ENCODE measurements at regions not wholly inside any gene's neighbourhood (a gene's known extent, or its start where the extent isn't known, plus 50 kb on each side); places are given as distances from the start of the nearest gene placed in this dataset.

GRCh38 chr12:115172521-115172920, 488.5 kb upstream of the TBX3 start:
- TF ChIP-seq, protein P1, sequence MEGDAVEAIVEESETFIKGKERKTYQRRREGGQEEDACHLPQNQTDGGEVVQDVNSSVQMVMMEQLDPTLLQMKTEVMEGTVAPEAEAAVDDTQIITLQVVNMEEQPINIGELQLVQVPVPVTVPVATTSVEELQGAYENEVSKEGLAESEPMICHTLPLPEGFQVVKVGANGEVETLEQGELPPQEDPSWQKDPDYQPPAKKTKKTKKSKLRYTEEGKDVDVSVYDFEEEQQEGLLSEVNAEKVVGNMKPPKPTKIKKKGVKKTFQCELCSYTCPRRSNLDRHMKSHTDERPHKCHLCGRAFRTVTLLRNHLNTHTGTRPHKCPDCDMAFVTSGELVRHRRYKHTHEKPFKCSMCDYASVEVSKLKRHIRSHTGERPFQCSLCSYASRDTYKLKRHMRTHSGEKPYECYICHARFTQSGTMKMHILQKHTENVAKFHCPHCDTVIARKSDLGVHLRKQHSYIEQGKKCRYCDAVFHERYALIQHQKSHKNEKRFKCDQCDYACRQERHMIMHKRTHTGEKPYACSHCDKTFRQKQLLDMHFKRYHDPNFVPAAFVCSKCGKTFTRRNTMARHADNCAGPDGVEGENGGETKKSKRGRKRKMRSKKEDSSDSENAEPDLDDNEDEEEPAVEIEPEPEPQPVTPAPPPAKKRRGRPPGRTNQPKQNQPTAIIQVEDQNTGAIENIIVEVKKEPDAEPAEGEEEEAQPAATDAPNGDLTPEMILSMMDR (IDR thresholded peaks at IDR 0.05; ENCODE audit: low read length, missing control alignments): no peak
- no peak overlapping the region for H3K4me3 ChIP-seq (replicated peaks; ENCODE audit: low read depth, low read length)
- peak; percentile 20 for DNase-seq (ENCODE audit: low read depth)

DNA sequence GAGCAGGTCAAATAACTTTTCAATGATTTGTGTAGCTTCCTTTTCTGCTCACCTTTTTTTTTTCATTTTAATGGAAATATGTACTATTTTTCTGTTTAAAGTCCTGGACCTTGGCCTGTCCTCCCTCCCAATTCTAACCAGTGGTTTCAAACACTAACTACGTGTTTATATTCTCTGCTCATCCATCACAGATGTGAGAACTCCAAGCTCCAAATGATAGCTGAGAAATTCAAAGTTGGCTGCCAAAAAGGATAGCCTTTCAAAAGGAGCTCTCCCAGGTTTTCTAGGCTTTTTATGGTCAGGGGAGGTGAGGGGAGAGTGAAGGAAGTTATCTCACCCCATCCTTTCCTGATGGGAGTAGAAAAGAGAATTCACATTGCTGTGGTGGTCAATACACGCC, 486.0 kb upstream of the TBX3 start:
- no peak for DNase-seq (ENCODE audit: low read depth)
- TF ChIP-seq, protein P1 (IDR thresholded peaks at IDR 0.05; ENCODE audit: low read length, missing control alignments): no peak
- no peak overlapping the region for H3K4me3 ChIP-seq (replicated peaks; ENCODE audit: low read depth, low read length)

GRCh38 chr12:115166698-115167315, 482.8 kb upstream of the TBX3 start:
- H3K4me3 ChIP-seq (replicated peaks; ENCODE audit: low read depth, low read length): no peak overlapping the region
- TF ChIP-seq, protein P1 (IDR thresholded peaks at IDR 0.05; ENCODE audit: low read length, missing control alignments): peak; percentile 46
- DNase-seq (ENCODE audit: low read depth): peak; percentile 79

GRCh38 chr12:115163710-115164109, 479.7 kb upstream of the TBX3 start:
- DNase-seq (ENCODE audit: low read depth): no peak
- no peak overlapping the region for H3K4me3 ChIP-seq (replicated peaks; ENCODE audit: low read depth, low read length)
- TF ChIP-seq, protein P1 (IDR thresholded peaks at IDR 0.05; ENCODE audit: low read length, missing control alignments): no peak

- DNase-seq (ENCODE audit: low read depth): no peak
- TF ChIP-seq, protein P1 (IDR thresholded peaks at IDR 0.05; ENCODE audit: low read length, missing control alignments): no peak
Measured at GRCh38 chr12:115160271-115161128, 476.5 kb upstream of the TBX3 start.

GRCh38 chr12:115158816-115159215, 474.8 kb upstream of the TBX3 start:
- TF ChIP-seq, protein P1 (IDR thresholded peaks at IDR 0.05; ENCODE audit: low read length, missing control alignments): no peak
- no peak overlapping the region for H3K4me3 ChIP-seq (replicated peaks; ENCODE audit: low read depth, low read length)

More at GRCh38 chr12:115160271-115161128, 476.5 kb upstream of the TBX3 start:
- no peak overlapping the region for H3K4me3 ChIP-seq (replicated peaks; ENCODE audit: low read depth, low read length)

More at GRCh38 chr12:115158816-115159215, 474.8 kb upstream of the TBX3 start:
- DNase-seq (ENCODE audit: low read depth): no peak
